Keratinocyte (primary cell): ENCODE measurements at regions not wholly inside any gene's neighbourhood (a gene's known extent, or its start where the extent isn't known, plus 50 kb on each side); places are given as distances from the start of the nearest gene placed in this dataset.

ENCODE experiments used
- CTCF ChIP-seq, 3 experiments: IDR thresholded peaks in 1 of 3; conservative IDR thresholded peaks in 1 of 3; optimal IDR thresholded peaks in 1 of 3; 2 replicates in 2 of 3; 3 replicates in 1 of 3; pipeline versions ENCODE3 to v1.5.1; 2011; ENCODE audit warnings: low read length in 3 of 3, mild to moderate bottlenecking in 3 of 3, moderate library complexity in 2 of 3, control low read depth in 1 of 3, inconsistent platforms in 1 of 3; ENCODE audit not compliant: insufficient read depth in 2 of 3; ENCODE audit errors: extremely low read depth in 1 of 3
- EZH2 ChIP-seq: IDR thresholded peaks from one replicate; pipeline ENCODE4 v1.6.1; 2012; ENCODE audit warnings: inconsistent platforms, mild to moderate bottlenecking, low read length, moderate library complexity

GRCh38 chr7:51731075-51731474 is 414.5 kb upstream of the COBL start:
- TF ChIP-seq CTCF (optimal IDR thresholded peaks at IDR 0.05 in 1 of 3, IDR thresholded peaks at IDR 0.05 in 1 of 3, conservative IDR thresholded peaks at IDR 0.05 in 1 of 3; ENCODE audit: extremely low read depth in 1 of 3, insufficient read depth in 2 of 3, low read length in 3 of 3): no peak
- TF ChIP-seq EZH2: no peak
